ENCODE measurements at regions not wholly inside any gene's neighbourhood (a gene's known extent, or its start where the extent isn't known, plus 50 kb on each side); places are given as distances from the start of the nearest gene placed in this dataset.

GRCh38 chr15:79657722-79658121 lies 225.6 kb downstream of the MINAR1 start:
- Histone ChIP-seq H3K9ac (replicated peaks; ENCODE audit: extremely low read depth, insufficient read depth, low read length) (no peak overlapping the region), H3K9me1 (replicated peaks; ENCODE audit: control insufficient read depth, extremely low read depth, insufficient read depth, low read length) (no peaks in the 10 kb centered on the region), H3K79me2 (ENCODE audit: control insufficient read depth, insufficient read depth, low read length) (no peaks in the 10 kb centered on the region), H3K9me3 (replicated peaks; ENCODE audit: control insufficient read depth, insufficient read depth, low read length) (no peaks in the 10 kb centered on the region), H3K27me3 (ENCODE audit: control insufficient read depth in 2 of 2, insufficient read depth in 2 of 2, low read length in 2 of 2) (peaks cover 2 to 4% of the 10 kb centered on the region in 2 experiments), H3K4me2 (ENCODE audit: insufficient read depth, low read length) (no peak overlapping the region), H2AFZ (ENCODE audit: low read depth, low read length) (no peak overlapping the region), H3K4me1 (ENCODE audit: control insufficient read depth, extremely low read depth, insufficient read depth, low read length) (no peaks in the 10 kb centered on the region), H3K27ac (ENCODE audit: insufficient read depth, low read depth, low read length) (no peak overlapping the region), H4K20me1 (replicated peaks; ENCODE audit: control insufficient read depth, extremely low read depth, insufficient read depth, low read length) (no peaks in the 10 kb centered on the region), H3K4me3 (replicated peaks in 1 of 3; ENCODE audit: insufficient read depth in 1 of 3, low read depth in 1 of 3, low read length in 3 of 3) (no peak overlapping the region), H3K36me3 (ENCODE audit: control insufficient read depth in 2 of 2, extremely low read depth in 1 of 2, insufficient read depth in 2 of 2, low read length in 2 of 2) (no peaks in the 10 kb centered on the region)
- TF ChIP-seq POLR2AphosphoS5 (IDR thresholded peaks at IDR 0.05; ENCODE audit: insufficient read depth, low read depth, low read length) (no peak), CTCF (IDR thresholded peaks at IDR 0.05; ENCODE audit: extremely low read depth in 1 of 2, insufficient read depth in 1 of 2, low read depth in 1 of 2, low read length in 2 of 2) (no peak)
- dilution Hi-C loops (cut with MboI; ENCODE audit: extremely low pct_ligation_motif_present, low sequenced_read_pairs): no loop called here
- BruUV-seq (replicated peaks): no TSS peak
- intact Hi-C loops (cut with micrococcal nuclease): no loop called here
- no peak for FAIRE-seq
- ChIA-PET CTCF (no interaction called here), POLR2A (no interaction called here)
- no peak for DNase-seq (ENCODE audit: low read depth, low spot score)

- ChIA-PET CTCF (no interaction called here), POLR2A (no interaction called here)
- dilution Hi-C loops (cut with MboI; ENCODE audit: extremely low pct_ligation_motif_present, low sequenced_read_pairs): no loop called here
Observed at GRCh38 chr15:79659691-79660090, 227.6 kb downstream of the MINAR1 start.

More at GRCh38 chr15:79659691-79660090, 227.6 kb downstream of the MINAR1 start:
- Histone ChIP-seq H3K27ac (ENCODE audit: insufficient read depth, low read depth, low read length) (no peak overlapping the region), H3K4me3 (replicated peaks in 1 of 3; ENCODE audit: insufficient read depth in 1 of 3, low read depth in 1 of 3, low read length in 3 of 3) (no peak overlapping the region), H3K9ac (replicated peaks; ENCODE audit: extremely low read depth, insufficient read depth, low read length) (no peak overlapping the region), H4K20me1 (replicated peaks; ENCODE audit: control insufficient read depth, extremely low read depth, insufficient read depth, low read length) (no peaks in the 10 kb centered on the region), H3K9me1 (replicated peaks; ENCODE audit: control insufficient read depth, extremely low read depth, insufficient read depth, low read length) (no peaks in the 10 kb centered on the region), H3K27me3 (ENCODE audit: control insufficient read depth in 2 of 2, insufficient read depth in 2 of 2, low read length in 2 of 2) (peaks cover 2 to 4% of the 10 kb centered on the region in 2 experiments), H3K79me2 (ENCODE audit: control insufficient read depth, insufficient read depth, low read length) (no peaks in the 10 kb centered on the region), H3K4me1 (ENCODE audit: control insufficient read depth, extremely low read depth, insufficient read depth, low read length) (no peaks in the 10 kb centered on the region), H3K36me3 (ENCODE audit: control insufficient read depth in 2 of 2, extremely low read depth in 1 of 2, insufficient read depth in 2 of 2, low read length in 2 of 2) (no peaks in the 10 kb centered on the region), H3K9me3 (replicated peaks; ENCODE audit: control insufficient read depth, insufficient read depth, low read length) (no peaks in the 10 kb centered on the region), H2AFZ (ENCODE audit: low read depth, low read length) (no peak overlapping the region), H3K4me2 (ENCODE audit: insufficient read depth, low read length) (no peak overlapping the region)
- no peak for FAIRE-seq
- no peak for TF ChIP-seq POLR2AphosphoS5 (IDR thresholded peaks at IDR 0.05; ENCODE audit: insufficient read depth, low read depth, low read length)
- TF ChIP-seq POLR2A (IDR thresholded peaks at IDR 0.05; ENCODE audit: low read depth, low read length): no peak
- no peak for TF ChIP-seq EZH2 (IDR thresholded peaks at IDR 0.05; ENCODE audit: borderline replicate concordance, low read depth, low read length, severe bottlenecking)
- no peak for TF ChIP-seq JUN (IDR thresholded peaks at IDR 0.05; ENCODE audit: borderline replicate concordance, insufficient read depth, insufficient read length, low read depth)
- no peak for TF ChIP-seq MYC (IDR thresholded peaks at IDR 0.05; ENCODE audit: low read depth, low read length)
- no peak for TF ChIP-seq MAX (IDR thresholded peaks at IDR 0.05; ENCODE audit: insufficient read depth, insufficient read length)
- TF ChIP-seq GATA2 (IDR thresholded peaks at IDR 0.05; ENCODE audit: insufficient read depth, insufficient read length, low read depth, low read length): no peak
- TF ChIP-seq CTCF (IDR thresholded peaks at IDR 0.05; ENCODE audit: extremely low read depth in 1 of 2, insufficient read depth in 1 of 2, low read depth in 1 of 2, low read length in 2 of 2): no peak
- TF ChIP-seq FOS (IDR thresholded peaks at IDR 0.05; ENCODE audit: borderline replicate concordance, insufficient read depth, low read length): no peak
- intact Hi-C loops (cut with micrococcal nuclease): no loop called here
- BruUV-seq (replicated peaks): no TSS peak
- no peak for DNase-seq (ENCODE audit: low read depth, low spot score)

Data from endothelial cell of umbilical vein (primary cell).